ENCODE measurements at regions not wholly inside any gene's neighbourhood (a gene's known extent, or its start where the extent isn't known, plus 50 kb on each side); places are given as distances from the start of the nearest gene placed in this dataset.
"Not testable (repeated sequence)": the region's sequence is repeated elsewhere in the genome, so short reads cannot be mapped to it uniquely, and the experiment has no call there.

DNA sequence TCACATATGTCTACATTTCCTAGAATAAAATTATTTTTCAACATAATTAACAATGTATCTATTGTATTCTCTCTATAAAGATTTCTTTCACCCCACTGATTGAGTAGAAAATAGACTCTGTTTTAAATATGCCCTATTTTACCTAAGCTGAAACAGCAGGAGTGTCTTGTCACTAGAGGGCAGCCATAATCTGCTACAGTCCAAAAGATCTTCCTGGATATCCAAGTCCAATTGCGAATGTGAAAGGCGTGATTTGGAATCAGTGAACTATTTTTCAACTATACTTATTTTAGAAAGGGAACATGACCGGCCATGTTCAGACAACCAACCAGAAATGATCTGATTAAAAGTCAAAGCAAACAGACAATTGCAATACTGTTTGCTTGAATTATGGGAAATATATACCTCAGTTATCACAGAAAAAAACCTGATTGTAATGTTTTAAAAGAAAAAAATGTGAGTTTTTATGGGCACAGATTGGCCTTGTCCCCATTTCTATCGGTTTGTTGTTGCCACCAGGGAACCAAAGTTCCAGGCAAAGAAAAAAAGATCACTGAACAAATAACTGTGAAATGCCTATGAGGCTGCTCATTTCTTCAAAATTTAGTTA, 1211.0 kb upstream of the ADGRL4 start:
- DNase-seq = no peak

DNA sequence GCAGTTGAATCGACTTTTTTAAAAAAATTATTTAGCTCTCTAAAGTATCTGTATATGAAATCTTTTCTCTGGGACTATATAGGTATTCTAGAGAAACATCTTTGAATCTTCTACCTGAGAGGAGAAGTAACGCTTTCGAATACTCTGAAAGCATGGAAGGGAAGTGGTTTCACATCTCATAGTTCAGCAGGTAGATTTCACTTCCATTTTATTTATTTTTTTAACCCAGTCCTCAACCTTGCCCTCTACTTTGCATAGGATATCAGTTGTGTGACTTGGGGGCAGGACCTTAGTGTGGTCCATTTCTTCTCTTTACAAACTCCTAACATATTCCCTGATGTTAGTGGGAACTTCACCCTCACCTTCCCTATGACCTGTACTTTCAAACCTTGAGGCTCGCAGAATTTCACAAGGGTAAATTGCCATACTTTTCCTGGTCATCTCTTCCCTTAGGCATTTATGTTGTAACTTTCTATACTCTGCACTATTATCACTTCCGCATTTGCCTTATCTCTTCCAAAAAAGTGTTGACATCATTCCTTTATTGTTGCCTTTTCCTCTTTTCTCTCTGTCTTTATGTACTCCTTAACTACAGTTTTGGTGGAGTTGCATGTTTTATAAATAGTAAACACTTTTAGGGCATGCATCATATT, 1208.5 kb upstream of the ADGRL4 start:
- DNase-seq = no peak

DNA sequence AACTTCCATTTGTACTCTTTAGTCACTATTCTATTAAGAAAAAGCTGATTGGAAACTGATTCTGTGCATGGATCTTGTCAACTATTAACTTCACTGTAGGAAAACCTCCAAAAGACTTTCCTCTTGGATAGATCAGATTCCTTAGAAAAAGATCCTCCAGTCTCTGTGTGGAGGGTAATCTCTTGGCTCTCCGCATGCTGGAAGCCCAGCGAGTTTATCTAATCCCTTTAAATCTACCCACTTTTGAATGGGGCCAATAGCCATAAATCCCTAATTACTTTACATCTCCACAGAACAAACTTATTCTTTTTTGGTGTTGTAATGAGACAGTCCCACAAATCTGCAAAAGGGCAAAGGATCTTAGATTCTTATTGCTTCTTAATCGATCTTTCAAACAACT, 1206.4 kb upstream of the ADGRL4 start:
- no peak for DNase-seq

DNA sequence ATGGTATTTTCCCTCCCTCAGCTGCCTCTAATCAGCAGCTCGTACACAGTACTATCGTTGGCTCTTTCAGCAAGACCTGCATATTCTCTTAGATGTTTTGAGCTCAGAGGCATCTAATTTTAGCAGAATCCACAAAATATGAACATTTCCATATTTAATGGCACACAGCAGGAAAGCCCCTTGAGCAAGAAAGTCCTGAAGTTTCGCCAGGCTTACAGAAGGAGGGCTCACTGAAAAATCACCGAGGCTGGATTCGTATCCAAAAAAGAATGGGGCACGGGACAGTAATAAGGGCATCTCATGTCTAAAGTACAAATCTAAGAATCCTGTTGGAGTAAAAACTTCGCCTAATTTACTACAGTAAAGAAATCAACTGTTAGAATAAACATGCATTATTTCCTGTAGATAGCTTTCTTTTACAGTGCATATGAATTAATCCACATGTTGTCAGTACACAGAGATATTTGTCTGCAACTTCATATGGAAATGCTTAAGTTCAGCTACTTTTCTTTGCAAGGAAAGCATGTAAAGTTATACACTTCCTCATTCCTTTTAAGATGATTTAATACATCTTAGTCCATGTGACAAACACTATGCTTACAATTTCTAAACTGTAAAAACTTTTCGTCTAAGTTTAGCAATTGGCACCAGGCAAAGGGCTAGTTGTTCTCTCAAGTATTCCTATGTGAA, 1205.3 kb upstream of the ADGRL4 start:
- no peak for DNase-seq

DNA sequence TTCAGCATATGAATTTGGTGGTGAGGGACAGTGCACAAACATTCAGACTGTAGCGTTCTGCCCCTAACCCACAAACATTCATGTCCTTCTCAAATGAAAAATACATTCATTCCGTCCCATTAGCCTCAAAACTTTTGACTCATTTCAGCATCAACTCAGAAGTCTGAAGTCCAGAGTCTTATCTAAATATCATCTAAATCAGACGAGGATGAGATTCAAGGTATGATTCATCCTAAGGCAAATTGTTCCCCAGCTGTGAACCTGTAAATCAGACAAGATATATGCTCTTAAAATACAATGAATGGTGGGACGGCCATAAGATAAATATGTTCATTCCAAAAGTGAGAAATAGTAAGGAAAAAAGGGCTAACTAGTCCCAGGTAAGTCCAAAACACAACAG, 1195.6 kb upstream of the ADGRL4 start:
- DNase-seq = no peak

DNA sequence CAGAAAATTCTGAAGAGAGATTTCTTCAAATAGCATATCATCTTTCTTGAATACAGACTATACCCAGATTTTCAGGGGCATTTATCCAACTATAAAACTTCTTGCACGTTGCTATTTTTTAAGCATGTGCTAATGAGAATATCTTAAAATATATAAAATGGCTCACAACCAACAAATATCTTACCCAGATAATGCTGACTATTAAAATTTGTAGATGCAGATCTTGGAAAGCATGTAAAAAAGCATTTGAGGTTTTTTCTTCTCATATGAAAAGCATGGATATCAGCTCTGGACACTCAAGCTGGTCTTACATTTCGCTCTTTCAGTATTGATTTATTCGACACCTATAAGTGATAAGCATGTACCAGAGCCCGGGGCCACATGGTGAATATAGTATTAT, 1187.7 kb upstream of the ADGRL4 start:
- DNase-seq = no peak

DNA sequence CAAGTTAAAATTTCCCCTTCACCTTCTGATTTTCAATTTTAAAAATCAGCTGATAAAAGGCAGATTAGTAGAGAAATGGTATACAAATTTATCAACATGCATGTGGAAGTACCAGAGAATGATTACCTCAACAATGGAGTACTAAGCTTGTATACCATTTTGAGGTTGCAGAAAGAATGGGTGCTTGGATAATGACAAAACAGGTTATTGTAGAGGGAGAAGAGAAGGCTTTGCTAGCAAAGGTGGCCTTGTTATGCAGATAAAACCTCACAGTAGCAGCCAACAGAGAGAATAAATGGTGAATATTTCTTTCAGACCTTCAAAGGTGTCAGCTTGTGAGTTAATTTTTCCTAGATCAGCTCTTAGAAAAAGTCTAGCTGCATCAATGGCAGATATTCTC, 1174.9 kb upstream of the ADGRL4 start:
- no peak for DNase-seq

DNA sequence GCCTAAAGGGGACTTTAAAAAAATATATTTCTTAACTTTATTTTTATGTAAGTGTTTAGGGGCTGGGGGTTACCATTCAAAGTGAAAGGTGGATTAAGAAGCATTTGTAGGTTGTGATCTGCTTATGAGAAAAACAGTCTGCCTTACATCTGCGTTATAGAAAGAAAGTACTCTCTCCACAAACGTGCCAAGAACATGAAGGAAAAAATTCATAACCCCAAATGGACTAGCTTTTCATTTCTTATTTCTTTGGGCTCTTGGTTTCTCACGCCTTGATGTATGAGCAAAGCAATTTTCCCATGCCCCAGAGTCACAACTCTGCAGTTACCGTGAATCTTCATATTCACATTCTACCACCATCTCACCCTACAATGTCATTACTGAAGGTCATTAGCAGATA, 1165.1 kb upstream of the ADGRL4 start:
- DNase-seq = no peak

DNA sequence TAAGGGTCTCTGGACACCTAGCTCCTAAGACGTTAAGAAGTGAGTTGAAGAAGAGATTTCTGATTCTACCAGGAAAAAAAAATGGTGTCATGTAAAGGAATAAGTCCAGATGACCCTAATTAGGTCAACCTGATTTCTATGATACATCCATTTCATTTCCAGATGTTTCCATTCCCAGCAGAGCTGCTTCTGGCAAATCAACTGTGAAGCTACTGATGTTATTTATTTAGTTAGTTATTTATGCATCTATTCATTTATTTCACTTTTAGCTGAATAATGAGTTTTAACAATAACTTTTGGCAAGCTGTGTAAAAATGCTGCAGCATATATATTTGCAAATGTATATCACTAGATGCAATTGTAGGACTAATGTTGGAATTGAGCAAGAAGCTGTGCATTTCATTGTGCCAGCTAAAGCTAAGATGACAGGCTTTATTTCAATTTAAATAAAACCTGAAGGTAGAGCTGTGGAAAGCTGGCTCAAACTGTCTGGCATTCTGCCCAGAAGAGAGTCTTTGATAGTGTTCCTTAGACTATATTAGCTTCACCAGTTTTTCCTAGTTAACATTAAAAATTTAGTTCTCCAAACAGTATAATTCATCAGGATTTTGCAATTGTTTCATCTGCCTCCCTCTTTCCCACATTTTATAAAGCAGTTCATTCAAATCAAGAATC, 1164.4 kb upstream of the ADGRL4 start:
- DNase-seq = no peak

DNA sequence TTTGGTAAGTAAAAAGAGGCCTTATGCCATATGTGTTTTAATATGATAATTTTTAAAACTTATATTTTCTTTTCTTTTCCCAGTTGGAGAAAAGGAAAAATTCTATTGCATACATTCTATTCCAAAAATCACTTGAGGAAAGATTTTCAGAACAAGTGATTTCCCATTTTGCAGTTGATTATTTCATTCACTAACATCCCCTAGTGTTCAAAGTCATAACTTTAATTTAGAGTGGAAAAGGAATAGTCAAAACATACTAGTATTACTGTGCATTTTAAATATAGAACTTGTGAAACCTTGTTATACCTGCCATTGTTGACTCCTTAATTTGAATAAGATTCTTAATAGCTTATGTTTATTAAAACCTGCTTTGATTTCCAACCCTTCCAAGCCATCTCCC, 1157.6 kb upstream of the ADGRL4 start:
- no peak for DNase-seq

DNA sequence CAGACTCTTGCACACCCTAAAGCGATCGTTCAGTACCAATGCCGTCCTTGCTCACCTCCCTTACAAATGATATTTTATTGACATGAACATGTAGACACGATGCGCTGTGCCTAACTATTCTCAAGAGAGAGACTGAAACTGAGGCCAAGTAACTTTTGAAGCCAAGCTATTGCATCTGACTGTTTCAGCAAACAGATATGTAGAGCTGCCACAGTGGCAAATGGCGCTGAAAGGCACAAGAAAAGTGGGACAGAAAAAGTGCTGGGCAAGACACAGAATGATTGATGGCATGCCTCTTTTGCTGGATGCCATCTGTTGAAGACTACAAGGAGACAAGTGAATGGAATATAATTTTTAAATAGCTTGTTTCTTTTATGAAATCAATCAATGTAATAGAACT, 1157.2 kb upstream of the ADGRL4 start:
- no peak for DNase-seq

DNA sequence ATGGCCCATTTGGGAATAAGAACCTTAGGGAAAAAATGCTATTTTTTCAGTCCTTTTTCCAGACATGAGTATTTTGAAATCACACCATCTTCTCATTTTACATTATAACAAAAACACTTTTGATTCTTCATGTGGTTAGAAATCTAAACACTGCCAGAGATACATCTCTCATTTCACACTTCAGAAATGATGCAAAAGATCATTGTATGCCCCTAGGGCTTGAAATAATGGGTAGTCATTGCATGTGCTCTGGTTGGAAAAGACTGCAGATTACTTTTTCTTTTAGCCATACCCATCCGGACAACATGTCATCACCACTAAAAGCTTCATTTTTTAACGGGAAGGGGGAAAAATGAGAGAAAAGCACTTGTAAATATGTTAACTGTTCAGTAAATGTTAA, 1152.2 kb upstream of the ADGRL4 start:
- DNase-seq = no peak

DNA sequence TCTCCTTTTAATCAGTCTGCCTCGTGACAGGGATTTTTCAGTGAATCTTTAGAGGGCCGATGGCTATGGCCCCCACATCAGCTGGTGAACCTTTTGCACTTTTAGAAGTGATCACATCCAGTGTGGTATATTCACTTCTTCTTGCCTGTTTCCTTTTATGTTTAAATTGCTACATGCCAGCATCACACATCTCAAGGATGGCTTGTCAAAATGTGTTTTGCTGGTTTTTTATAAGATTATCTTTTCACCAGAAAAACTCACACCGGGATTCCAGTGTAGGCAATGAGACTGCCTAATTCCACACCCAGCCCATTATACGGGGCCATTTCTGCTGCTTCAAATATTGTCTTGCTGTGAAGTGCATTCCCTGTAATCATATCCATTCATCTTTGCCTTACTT, 1151.7 kb upstream of the ADGRL4 start:
- no peak for DNase-seq

DNA sequence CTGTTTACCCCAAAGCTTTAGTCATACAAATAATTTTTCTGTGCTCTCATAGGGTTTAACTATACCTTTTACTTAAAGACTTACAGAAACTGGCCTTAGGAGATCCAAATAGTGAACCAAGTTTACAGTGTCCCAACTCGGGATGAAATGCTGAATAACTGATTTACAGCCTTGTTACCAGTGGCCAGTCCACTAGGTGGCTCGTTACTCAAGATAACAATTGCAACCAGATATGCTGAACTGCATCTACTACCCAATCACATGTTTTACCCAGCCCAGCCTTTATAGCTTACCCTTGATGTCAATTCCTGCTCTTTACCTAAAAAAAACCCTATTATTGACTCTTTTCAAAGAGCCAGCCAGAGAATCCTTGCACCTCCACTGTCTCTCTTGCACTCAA, 1148.8 kb upstream of the ADGRL4 start:
- no peak for DNase-seq

DNA sequence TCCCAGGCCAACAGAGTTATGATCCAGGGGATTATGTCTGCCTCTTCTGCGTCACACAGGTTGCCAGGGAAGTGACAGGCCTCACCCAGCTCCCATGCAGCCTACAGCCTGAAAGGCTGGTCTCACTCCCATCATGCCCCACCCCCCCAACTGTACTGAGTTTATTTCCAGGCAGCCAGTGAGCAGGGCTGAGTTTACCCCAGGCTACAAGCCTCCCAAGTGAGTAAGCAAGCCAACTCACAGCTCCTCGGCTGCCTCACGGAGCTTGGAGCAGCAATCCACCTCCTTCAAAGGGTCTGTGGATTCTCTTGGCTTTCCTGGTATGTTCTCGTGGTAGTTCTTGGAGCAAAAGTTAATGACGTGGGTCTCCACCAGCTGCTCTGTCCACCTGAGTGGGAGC, 1147.6 kb upstream of the ADGRL4 start:
- DNase-seq = no peak

DNA sequence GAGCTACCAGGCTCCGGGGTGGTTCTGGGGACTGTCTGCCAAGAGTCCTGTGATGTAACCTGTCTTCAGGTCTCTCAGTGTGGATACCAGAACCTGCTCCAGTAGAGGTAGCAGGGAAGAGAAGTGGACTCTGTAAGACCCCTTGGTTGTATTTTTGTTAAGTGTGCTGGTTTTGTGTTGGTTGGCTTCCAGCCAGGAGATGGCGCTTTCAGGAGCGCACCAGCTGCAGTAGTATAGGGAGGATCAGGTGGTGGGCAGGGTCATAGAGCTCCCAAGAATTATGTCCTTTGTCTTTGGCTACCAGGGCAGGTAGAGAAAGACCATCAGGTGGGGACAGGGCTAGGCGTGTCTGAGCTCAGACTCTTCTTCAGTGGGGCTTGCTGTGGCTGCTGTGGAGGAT, 1147.2 kb upstream of the ADGRL4 start:
- DNase-seq = no peak

DNA sequence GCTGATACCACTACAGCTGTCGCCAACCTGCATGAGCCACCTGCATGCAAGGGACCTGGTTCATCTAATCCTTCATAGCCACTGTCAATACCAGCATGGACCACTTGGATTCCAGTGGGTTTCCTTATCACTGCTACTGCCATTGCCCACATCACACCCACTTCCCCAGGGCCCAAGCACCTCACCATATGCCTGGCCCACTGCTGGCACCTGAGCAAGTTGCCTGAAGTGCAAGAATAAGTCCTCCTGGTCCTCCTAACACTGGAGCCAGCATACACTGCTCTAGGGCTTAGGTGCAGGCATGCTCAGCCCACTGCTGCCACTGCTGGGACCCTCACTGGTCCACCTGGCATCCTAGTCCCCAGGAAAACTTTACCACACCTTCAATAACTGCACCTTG, 1136.8 kb upstream of the ADGRL4 start:
- no peak for DNase-seq

DNA sequence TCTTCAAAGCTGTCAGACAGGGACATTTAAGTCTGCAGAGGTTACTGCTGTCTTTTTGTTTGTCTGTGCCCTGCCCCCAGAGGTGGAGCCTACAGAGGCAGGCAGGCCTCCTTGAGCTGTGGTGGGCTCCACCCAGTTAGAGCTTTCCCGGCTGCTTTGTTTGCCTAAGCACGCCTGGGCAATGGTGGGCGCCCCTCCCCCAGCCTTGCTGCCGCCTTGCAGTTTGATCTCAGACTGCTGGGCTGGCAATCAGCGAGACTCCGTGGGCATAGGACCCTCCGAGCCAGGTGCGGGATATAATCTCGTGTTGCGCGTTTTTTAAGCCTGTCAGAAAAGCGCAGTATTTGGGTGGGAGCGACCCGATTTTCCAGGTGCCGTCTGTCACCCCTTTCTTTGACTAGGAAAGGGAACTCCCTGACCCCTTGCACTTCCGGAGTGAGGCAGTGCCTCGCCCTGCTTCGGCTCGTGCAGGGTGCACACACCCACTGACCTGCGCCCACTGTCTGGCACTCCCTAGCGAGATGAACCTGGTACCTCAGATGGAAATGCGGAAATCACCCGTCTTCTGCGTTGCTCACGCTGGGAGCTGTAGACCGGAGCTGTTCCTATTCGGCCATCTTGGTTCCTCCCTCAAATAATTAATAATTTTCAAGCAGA, 1131.5 kb upstream of the ADGRL4 start:
- DNase-seq = not testable (repeated sequence)

DNA sequence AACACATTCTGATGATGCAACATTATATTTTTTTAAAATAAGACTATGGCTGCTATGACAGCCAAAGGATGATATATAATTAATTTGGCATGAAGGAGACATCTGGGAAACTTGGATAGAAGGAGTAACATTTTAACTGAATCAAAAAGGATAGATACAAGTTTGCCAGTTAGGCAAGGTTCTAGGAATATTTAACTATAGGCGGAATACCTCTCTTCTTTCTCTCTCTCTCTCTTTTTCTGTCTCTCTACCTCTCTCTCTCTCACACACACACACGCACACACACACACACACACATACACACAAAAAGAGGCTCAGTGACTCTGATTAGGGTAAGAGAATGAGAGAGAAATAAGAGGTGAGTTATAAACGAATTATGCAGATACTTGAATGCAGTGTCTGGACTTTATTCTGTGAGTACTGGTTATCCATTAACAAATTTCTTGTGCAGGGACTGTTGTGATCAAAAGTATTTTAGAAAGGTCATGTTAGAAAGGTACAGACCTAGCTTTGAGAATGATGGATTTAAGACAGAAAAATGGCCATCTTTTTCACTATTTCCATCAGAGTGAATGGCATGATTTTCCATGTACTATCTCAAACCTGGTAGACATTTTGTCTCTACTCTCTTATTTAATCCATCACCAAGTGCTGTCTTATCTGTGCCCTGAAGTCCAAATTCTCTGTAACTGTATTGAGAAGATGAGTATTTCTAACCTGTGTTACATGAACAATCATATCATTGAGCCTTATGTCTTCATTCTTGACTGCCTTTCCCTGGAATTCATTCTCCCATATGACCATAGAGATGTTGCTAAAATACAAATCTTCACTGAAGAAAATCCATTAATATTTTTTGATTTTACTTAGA, 1106.9 kb upstream of the ADGRL4 start:
- DNase-seq = no peak

DNA sequence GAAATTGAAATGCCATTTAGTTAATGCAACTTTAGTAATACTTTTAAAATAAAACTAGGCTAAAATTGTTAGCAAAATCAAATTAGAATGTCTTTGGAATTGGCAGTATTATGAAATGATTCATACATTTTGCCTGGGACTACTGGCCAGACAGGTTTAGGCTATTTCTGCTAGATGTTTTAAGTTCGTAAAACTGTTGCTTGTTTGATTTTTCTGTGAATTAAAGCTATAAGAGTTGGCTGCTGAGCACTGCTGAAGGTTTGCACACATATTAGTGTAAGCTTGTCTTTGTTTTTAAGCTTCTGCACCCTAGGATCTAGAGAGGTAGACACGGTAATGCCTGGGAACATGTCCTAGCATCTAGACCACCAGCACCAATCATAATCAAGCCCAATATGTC, 1094.6 kb upstream of the ADGRL4 start:
- DNase-seq = no peak

DNA sequence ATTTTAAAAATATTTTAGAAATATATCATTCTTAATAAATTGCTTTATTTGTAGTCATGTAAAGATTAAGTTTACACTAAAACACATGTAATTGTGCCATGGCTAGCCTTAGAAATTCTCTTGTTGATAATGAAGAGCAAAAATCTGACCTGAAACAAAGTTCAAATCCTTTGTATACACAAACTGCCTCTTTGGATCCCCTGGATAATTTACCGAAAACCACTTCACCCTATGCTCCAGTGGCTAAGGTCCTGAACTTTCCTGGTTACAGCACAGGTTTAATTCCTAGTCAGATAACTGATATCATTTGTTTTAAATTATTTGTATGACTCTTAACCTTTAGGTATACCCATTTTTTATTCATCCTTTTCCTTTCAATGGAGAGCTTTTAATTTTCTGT, 1093.2 kb upstream of the ADGRL4 start:
- DNase-seq = no peak

DNA sequence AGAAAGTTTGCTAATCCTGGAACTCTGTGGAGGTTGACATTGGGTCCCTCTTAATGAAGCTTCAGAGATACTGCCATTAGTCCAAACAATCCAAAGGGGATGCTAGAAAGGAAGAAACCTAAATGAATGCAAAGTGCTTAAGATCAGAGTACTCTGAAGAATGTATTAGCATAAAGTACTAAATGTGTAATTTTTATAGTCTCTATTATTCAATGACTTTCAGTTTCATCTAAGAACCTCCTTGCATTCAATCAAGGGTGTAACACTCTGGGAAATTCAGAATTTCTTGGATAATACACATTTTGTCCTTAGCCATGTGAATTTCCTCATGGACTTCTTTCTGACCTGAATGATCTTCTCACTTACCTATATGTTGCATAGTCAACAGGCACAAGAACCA, 1078.5 kb upstream of the ADGRL4 start:
- no peak for DNase-seq

DNA sequence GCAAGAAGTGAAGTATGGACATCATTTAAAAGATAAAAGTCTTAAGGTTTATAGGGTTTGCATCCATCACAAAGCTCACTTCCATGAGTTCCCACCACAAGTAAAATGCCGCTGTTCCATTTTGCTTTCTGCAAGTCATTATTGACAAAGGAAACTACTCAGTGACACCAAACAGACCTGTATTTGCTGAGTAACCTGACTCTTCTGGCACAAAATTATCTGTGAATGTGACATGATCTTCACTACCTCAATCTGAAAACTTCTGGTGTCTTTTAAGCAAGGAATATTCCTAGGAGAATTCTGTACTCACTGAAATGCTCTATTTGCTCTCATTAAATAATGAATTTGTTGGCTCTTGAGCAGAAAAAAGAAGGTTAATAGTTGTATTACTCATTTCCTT, 1077.4 kb upstream of the ADGRL4 start:
- DNase-seq = no peak
